Midbrain (tissue), 1 donor: ENCODE measurements at regions not wholly inside any gene's neighbourhood (a gene's known extent, or its start where the extent isn't known, plus 50 kb on each side); places are given as distances from the start of the nearest gene placed in this dataset.

ENCODE experiments used
- DNase-seq: peaks from one replicate; lab custom pipeline; 2025; lab: John Stamatoyannopoulos, UW

- no peak for DNase-seq
Measured at GRCh38 chr2:70036290-70036689, 51.0 kb upstream of the PCBP1 start.

GRCh38 chr2:70035344-70035844 is 51.9 kb upstream of the PCBP1 start:
- no peak for DNase-seq

- DNase-seq = no peak
Measured at GRCh38 chr2:70030724-70031420, 56.4 kb upstream of the PCBP1 start.

DNA sequence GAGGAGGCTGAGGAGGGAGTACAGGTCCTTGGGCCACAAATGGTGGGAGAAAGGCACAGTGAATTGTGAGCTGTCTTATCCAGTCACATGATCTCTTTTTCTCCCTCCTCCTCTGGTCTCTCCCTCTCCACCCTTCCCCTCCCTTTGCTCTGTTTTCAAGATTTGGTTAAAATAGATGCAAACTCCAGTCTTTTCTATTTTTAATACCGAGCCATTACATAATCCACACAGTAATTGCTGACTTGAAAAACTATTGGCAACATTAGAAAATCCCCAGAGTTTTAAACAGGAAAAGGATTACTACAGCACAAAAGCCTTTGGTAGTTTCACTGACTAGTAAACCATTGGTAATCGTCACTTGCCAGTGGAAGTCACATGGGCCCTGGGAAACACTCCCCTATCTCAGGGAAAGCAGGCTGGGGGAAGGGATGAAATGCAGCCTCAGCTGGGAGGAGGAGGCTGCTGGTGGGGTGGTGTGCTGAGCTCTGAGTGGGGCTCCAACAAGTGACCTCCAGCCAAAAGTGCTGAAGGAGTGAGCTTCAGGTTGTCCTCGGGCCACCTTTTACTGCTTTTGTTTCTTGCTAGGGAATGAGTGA is 57.4 kb upstream of the PCBP1 start:
- DNase-seq = peak; percentile 43

- no peak for DNase-seq
Measured at GRCh38 chr2:70024284-70024683, 62.9 kb upstream of the ASPRV1 start.

DNA sequence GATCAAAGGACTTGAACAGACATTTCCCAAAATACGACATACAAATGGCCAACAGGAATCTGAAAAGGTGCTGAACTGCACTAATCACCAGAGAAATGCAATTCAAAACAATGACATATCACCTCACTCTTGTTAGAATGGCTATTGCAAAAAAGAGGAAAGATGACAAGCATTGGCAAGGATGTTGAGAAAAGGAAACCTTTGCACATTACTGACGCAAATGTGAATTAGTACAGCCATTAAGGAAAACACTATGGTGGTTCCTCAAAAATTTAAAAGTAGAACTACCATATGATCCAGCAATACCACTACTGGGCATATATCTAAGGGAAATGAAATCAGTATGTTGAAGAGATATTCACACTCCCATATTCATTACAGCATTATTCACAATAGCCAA is 57.7 kb upstream of the ASPRV1 start:
- no peak for DNase-seq

- DNase-seq = no peak
Measured at GRCh38 chr2:70017962-70018361, 56.5 kb upstream of the ASPRV1 start.

GRCh38 chr2:70014959-70015358 is 53.5 kb upstream of the ASPRV1 start:
- DNase-seq = no peak

DNA sequence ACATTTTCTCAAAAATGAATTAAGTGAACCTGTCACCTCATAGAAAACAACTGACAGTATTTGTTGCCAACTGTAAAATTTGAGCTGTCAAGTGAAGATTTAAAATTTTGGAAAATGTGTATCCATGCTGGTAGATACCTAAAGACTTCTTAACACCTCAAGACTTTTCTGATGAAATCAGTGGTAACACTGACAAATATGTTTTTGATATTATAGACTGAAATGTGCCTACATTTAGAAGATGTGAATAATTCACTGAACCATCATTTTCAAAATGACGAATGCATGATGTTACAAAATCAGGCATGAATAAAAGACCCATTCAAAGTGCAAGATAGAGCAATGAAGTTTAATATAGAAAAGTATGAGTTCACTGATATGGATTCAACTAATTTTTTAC is 51.5 kb upstream of the ASPRV1 start:
- no peak for DNase-seq

- DNase-seq = no peak
Measured at GRCh38 chr2:70011786-70012185, 50.4 kb upstream of the ASPRV1 start.

GRCh38 chr2:70011335-70011734 is 49.9 kb upstream of the ASPRV1 start:
- no peak for DNase-seq
